Suppressor macrophage (primary cell): ENCODE measurements at regions not wholly inside any gene's neighbourhood (a gene's known extent, or its start where the extent isn't known, plus 50 kb on each side); places are given as distances from the start of the nearest gene placed in this dataset.
A peak's percentile ranks its signal among the peaks of the same experiment; 100 is the strongest.
"Not testable (repeated sequence)": the region's sequence is repeated elsewhere in the genome, so short reads cannot be mapped to it uniquely, and the experiment has no call there.

Experiments used
- DNase-seq, 4 experiments: peaks; one replicate each; pipeline ENCODE4 v3.0.0-alpha.2; 2020 to 2022

- no peak for DNase-seq
Observed at GRCh38 chr6:137545073-137545472, 50.9 kb upstream of the OLIG3 start.

DNA sequence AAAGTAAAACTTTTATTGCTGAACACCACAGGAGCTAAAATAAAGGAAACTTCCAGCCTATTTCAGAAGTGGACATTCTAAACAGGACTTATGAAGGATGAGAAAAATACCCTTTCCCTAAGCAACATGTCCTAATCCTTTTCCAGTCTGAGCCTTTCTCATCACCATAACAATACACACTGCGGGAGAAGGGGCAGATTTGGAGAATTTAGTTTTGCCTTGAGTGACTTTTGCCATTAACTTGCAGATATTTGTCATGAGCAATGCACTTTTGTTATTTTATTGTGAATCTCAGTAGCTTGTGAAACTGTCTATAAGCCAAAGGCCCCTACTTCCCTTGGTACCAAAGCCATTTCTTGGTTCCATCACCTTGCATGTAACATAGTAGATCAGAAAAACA, 53.0 kb upstream of the OLIG3 start:
- no peak for DNase-seq

- DNase-seq: no peak
Observed at GRCh38 chr6:137547601-137548000, 53.4 kb upstream of the OLIG3 start.

GRCh38 chr6:137549106-137549505, 54.9 kb upstream of the OLIG3 start:
- DNase-seq: no peak

DNA sequence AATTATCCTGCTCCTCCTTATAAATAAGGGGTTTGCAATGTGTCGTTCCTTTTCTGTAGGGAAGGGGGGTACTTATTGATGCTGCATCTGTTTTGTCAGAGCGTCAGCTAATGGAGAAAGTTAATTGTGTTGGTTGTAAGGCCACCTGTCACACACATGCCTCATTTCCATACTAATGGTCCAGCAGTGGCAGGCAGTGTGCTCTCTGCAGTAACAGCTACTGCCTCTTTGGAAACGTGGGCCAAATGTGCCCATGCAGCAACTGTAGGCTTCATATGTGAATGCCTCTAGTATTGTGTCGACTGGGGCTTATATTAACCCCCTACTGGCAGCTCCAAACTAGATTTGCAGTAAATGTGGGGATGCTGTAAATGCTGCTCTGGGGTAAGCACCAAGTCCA, 56.3 kb upstream of the OLIG3 start:
- no peak for DNase-seq

DNA sequence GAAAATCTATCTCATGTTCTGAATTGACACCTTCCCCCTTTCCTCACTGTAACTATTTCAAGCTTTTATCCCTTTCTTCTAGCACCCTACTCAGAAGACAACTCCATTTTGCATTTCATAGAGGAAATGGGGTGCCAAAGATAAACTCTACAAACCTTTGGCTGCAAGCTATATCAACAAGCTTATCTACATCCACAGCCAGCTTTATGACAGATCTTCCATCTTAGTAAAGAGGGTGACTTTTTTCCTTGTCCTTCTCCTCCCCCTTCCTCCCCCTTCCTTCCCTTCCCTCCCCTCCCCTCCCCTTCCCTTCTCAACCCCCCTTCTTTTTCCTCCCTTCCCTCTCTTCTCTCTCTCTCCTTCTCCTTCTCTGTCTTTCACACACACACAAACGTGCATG, 58.0 kb upstream of the OLIG3 start:
- DNase-seq: no peak

- DNase-seq: no peak
Observed at GRCh38 chr6:137552809-137553208, 58.6 kb upstream of the OLIG3 start.

- not testable (repeated sequence) for DNase-seq
Observed at GRCh38 chr6:137559521-137560183, 65.5 kb upstream of the OLIG3 start.

- no peak for DNase-seq
Observed at GRCh38 chr6:137560184-137560563, 66.0 kb upstream of the OLIG3 start.

DNA sequence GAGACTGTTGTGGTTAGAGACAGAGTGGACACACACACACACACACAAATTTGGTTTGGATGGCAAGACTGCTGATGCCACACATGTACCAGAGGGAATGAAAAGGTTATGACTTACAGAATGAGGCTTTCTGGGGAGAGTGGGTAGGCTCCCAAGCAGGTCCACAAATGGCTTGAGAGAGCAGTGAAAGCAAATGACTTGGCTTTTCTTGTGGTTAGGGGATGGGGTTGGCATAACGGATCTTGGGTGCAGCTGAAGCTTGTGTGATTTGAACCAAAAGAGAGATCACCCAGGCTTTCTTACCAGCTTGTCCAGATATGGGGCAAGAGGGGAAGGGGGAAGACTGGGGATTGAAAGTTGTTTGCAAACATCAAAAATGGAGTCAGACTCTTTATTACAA, 73.9 kb upstream of the OLIG3 start:
- DNase-seq: no peak

DNA sequence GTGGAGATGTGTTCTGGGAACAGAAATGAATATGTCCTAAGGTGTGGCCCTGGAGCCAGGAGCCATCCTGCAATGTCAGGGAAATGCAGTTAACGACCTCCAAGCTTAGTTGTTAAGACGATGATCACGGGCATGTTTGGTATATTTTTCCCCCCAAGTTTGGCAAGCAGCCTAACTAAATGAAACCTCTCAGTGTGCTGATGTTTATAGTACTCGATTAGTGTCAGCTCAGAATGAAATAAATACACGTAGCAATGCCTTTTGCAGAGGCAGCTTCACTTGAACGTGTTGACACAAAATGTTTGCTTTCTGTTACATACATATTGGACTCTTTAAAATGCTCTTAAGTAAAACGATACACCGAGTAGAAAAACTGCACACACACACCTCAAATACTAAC, 76.2 kb upstream of the OLIG3 start:
- no peak for DNase-seq

GRCh38 chr6:137571854-137572253, 77.7 kb upstream of the OLIG3 start:
- DNase-seq: peak; percentile 26 to 42 (median 30)

DNA sequence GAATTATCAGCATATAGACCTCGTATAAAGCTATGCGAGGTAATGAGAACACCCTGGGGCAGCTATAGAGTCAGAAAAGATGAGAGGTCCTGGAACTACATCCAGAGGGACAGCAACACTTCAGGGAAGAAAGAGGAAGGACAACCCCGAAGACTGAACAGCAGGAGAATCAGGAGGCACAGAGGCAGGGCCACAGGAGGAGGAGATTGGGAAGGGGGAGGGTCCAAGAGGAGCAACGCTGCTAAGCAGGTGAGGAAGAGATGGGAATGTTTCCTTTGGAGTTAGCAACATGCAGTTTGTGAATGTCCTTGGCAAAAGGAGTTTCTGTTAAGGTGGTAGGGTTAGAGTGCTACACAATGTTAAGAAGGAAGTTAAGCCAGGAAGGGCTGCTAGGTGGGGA, 79.5 kb upstream of the OLIG3 start:
- no peak for DNase-seq

GRCh38 chr6:137579612-137580011, 85.4 kb upstream of the OLIG3 start:
- peak in 1 of 4 experiments; percentile 1 for DNase-seq

- peak in 1 of 4 experiments; percentile 7 for DNase-seq
Observed at GRCh38 chr6:137581019-137581707, 87.0 kb upstream of the OLIG3 start.

DNA sequence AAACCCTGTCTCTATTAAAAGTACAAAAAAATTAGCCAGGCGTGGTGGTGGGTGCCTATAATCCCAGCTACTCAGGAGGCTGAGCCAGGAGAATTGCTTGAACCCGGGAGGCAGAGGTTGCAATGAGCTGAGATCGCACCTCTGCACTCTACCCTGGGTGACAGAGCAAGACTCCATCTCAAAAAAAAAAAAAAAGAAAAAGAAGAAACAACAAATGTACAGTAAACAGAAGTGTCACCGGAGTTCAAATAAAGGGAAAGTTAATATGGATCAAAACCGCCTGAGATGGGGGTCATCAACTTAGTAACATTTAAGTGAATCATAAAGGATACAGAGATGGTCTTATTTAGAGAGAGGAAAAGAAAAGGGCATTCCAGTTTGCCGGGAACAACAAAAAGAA, 89.3 kb upstream of the OLIG3 start:
- not testable (repeated sequence) for DNase-seq

DNA sequence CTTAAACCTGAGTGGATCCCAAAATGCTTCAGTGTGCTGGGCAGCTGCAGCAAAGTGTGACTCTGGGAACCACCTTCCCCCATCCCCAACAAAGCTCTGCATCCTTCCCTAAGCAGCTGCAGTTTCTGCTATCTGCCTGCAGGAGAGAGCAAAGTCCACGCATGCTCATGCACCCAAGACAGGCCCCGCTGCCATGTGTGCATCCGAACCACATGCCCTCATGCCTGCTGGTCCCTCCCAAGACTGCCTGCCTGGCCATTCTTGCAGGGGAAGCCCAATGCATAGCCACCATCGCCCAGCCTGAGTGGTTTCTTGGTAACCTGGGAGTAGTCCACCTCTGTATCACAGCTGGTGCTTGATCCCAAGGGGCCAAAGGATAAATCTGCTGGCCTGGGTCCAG, 94.3 kb upstream of the OLIG3 start:
- no peak for DNase-seq

- DNase-seq: peak; percentile 32 to 78 (median 60)
Observed at GRCh38 chr6:137589067-137589848, 95.1 kb upstream of the OLIG3 start.

DNA sequence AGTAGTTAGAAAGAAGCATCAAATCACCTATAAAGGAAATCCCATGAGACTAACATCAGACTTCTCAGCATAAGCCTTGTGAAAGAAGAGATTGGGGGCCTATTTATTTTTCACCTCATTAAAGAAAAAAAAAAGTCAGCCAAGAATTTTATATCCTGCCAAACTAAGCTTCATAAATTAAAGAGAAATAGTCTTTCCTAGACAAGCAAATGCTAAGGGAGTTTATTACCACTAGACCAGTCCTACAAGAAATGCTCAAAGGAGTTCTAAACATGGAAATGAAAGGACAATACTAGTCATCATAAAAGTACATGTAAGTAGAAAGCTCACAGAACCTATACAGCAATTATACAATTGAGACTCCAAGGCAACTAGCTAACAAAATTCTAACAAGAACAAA, 96.5 kb upstream of the OLIG3 start:
- DNase-seq: no peak

DNA sequence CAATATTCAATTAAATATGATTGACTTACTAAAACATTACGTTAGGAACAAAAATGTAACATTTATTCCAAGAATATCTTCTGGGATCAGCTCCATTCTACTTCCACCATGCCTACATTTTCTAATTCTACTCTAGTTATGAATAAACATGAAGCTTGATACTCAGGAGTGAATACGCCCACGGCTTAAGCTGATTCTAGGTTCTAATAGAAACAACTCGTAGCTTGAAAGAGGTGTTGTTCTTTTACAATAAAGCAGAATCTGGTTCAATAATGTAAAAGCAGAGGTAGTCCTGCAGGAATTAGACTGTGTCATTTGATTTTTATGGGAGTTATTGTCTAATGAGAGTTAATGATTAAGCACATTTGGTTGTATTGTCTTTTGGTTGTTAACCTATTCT, 107.3 kb upstream of the OLIG3 start:
- DNase-seq: no peak

- no peak for DNase-seq
Observed at GRCh38 chr6:137602313-137603197, 108.4 kb upstream of the OLIG3 start.

DNA sequence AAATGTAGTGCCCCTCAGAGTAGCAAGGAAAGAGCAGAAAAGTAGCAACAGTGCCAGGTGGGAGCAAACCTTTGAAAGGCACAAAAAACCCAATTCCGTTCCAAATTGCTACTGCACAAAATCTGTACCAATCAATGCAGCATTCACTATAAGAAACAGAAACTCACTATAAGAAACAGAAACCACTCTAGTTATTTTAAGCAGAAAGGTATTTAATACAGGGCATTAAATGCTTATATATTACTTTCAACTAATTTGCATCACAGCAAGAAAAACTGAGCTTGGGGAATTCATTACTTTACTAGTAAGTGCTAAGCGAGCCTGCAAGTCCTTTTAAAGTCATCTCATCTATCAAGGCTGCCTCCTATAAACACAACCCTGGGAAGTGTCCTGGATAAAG, 116.5 kb upstream of the OLIG3 start:
- DNase-seq: no peak

DNA sequence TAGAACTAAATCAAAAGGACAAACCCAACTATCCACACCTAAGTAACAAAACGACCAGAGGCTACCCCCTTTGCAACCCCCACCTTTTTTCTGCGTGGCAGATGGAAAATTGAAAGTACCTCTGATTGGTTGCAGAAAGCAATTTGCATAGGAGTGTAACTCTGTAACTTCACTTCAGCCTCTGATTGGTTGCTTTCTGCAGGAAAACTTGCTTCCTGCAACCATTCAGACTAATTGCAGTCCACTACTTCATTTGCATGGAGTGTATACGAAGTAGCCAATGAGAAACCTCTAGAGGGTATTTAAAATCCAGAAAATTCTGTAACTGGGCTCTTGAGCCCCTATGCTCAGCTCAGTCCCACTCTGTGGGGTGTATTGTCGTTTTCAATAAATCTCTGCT, 129.1 kb upstream of the OLIG3 start:
- DNase-seq: no peak
